SK-N-SH (cell line): ENCODE measurements at regions not wholly inside any gene's neighbourhood (a gene's known extent, or its start where the extent isn't known, plus 50 kb on each side); places are given as distances from the start of the nearest gene placed in this dataset.

Experiments used
- CTCF ChIA-PET: fragments of 300-600, 350-600 bp; formaldehyde crosslinking; extraction: SDS; loops from one replicate; lab custom pipeline; 2021; lab: Yijun Ruan, JAX
- POLR2A ChIA-PET: fragments of 350-600 bp; sonication (Branson Sonifier 250); formaldehyde crosslinking; extraction: SDS; loops from one replicate; lab custom pipeline; 2020; ENCODE audit warnings: antibody characterized with exemption, inconsistent platforms; lab: Yijun Ruan, JAX
- DNase-seq: peaks from one replicate; pipeline ENCODE4 v3.0.0; 2012
- H2AFZ ChIP-seq: fragments of 200-600 bp; sonication (generic); 2 replicates; pipeline ENCODE4 v1.8.1; 2016; ENCODE audit warnings: antibody characterized with exemption, mild to moderate bottlenecking, low read depth
- H3F3A ChIP-seq: fragments of 200-600 bp; sonication (generic); replicated peaks from 2 replicates; pipeline ENCODE3; 2016; ENCODE audit warnings: antibody characterized with exemption, mild to moderate bottlenecking; ENCODE audit not compliant: insufficient read depth
- H3K27ac ChIP-seq, 2 experiments: fragments of 200-500 bp in 1 of 2; fragments of 200-600 bp in 1 of 2; sonication (Bioruptor generic) in 1 of 2; sonication (generic), shearing (Covaris generic) in 1 of 2; 2 replicates each; pipeline versions ENCODE4 v1.5.1 to v1.6.1; 2014 to 2016; ENCODE audit warnings: low read depth in 2 of 2, inconsistent platforms in 1 of 2, low read length in 1 of 2, mild to moderate bottlenecking in 1 of 2, mixed read lengths in 1 of 2
- H3K27me3 ChIP-seq: fragments of 200-600 bp; sonication (generic), shearing (Covaris generic); 2 replicates; pipeline ENCODE4 v1.6.1; 2016; ENCODE audit warnings: mixed run types; ENCODE audit not compliant: insufficient read depth
- H3K36me3 ChIP-seq, 2 experiments: fragments of 200-500 bp in 1 of 2; fragments of 200-600 bp in 1 of 2; sonication (Bioruptor generic) in 1 of 2; sonication (generic) in 1 of 2; replicated peaks in 1 of 2; 2 replicates each; pipeline versions ENCODE3 to v1.5.1; 2014 to 2016; ENCODE audit warnings: low read length in 1 of 2, mild to moderate bottlenecking in 1 of 2; ENCODE audit not compliant: insufficient read depth in 2 of 2, control insufficient read depth in 1 of 2
- H3K4me1 ChIP-seq, 2 experiments: fragments of 200-500 bp in 1 of 2; fragments of 200-600 bp in 1 of 2; sonication (Bioruptor generic) in 1 of 2; sonication (generic), shearing (Covaris generic) in 1 of 2; 2 replicates each; pipeline versions ENCODE4 v1.5.1 to v1.6.1; 2014 to 2016; ENCODE audit warnings: low read depth in 1 of 2, low read length in 1 of 2, mixed run types in 1 of 2; ENCODE audit not compliant: insufficient read depth in 2 of 2, control insufficient read depth in 1 of 2
- H3K4me2 ChIP-seq: fragments of 200-600 bp; sonication (generic), shearing (Covaris generic); 2 replicates; pipeline ENCODE4 v1.6.1; 2017; ENCODE audit warnings: mixed run types
- H3K4me3 ChIP-seq, 2 experiments: fragments of 200-500 bp in 1 of 2; fragments of 200-600 bp in 1 of 2; sonication (Bioruptor generic) in 1 of 2; sonication (generic), shearing (Covaris generic) in 1 of 2; 2 replicates each; pipeline versions ENCODE4 v1.5.1 to v1.8.1; 2014 to 2016; ENCODE audit warnings: low read depth in 2 of 2, inconsistent platforms in 1 of 2, low read length in 1 of 2, mild to moderate bottlenecking in 1 of 2, mixed read lengths in 1 of 2, moderate library complexity in 1 of 2
- H3K79me2 ChIP-seq: fragments of 200-600 bp; sonication (generic); 2 replicates; pipeline ENCODE4 v1.8.1; 2017; ENCODE audit warnings: mild to moderate bottlenecking; ENCODE audit not compliant: insufficient read depth
- H3K9ac ChIP-seq: fragments of 200-600 bp; sonication (generic); 2 replicates; pipeline ENCODE4 v1.6.1; 2017; ENCODE audit warnings: mixed run types
- H3K9me2 ChIP-seq: fragments of 200-600 bp; sonication (generic); 2 replicates; pipeline ENCODE4 v1.6.1; 2017; ENCODE audit warnings: mixed run types
- H3K9me3 ChIP-seq: fragments of 200-600 bp; sonication (generic); 2 replicates; pipeline ENCODE4 v1.6.1; 2017; ENCODE audit warnings: mixed run types, mild to moderate bottlenecking, moderate library complexity
- H4K20me1 ChIP-seq: fragments of 200-600 bp; sonication (generic); 2 replicates; pipeline ENCODE4 v1.6.1; 2017; ENCODE audit warnings: mild to moderate bottlenecking, mixed run types; ENCODE audit not compliant: insufficient read depth
- EZH2phosphoT487 ChIP-seq: fragments of 200-600 bp; sonication (generic); IDR thresholded peaks from 2 replicates; pipeline ENCODE4 v1.6.1; 2017; ENCODE audit warnings: low read depth, mixed run types, mild to moderate bottlenecking, antibody characterized with exemption, moderate library complexity, borderline replicate concordance
- FOXJ3 ChIP-seq: sonication (generic); formaldehyde crosslinking; IDR thresholded peaks from 2 replicates; pipeline ENCODE4 v1.5.1; 2020; ENCODE audit warnings: mild to moderate bottlenecking, missing genetic modification reagents
- FOXM1 ChIP-seq: IDR thresholded peaks from 2 replicates; pipeline ENCODE4 v1.4.0; 2012; ENCODE audit warnings: low read depth, mild to moderate bottlenecking
- GABPA ChIP-seq: IDR thresholded peaks from 2 replicates; pipeline ENCODE4 v1.4.0; 2012; ENCODE audit warnings: low read depth, mild to moderate bottlenecking
- GATA2 ChIP-seq: sonication (generic); formaldehyde crosslinking; IDR thresholded peaks from 2 replicates; pipeline ENCODE4 v1.5.0; 2020; ENCODE audit warnings: mild to moderate bottlenecking, missing genetic modification reagents
- MEF2A ChIP-seq: IDR thresholded peaks from 2 replicates; pipeline ENCODE4 v1.4.0; 2012; ENCODE audit warnings: low read depth, borderline replicate concordance
- NFIC ChIP-seq: IDR thresholded peaks from 2 replicates; pipeline ENCODE4 v1.4.0; 2012; ENCODE audit warnings: borderline replicate concordance
- RAD21 ChIP-seq: IDR thresholded peaks from 2 replicates; pipeline ENCODE4 v1.6.1; 2012; ENCODE audit warnings: mild to moderate bottlenecking, low read length
- RCOR1 ChIP-seq: fragments of 150-350 bp; IDR thresholded peaks from 2 replicates; pipeline ENCODE4 v1.6.1; 2017; ENCODE audit warnings: antibody characterized with exemption, low read length
- RXRA ChIP-seq: IDR thresholded peaks from 2 replicates; pipeline ENCODE4 v1.4.0; 2012; ENCODE audit warnings: low read depth, mild to moderate bottlenecking, borderline replicate concordance
- SMC3 ChIP-seq: IDR thresholded peaks from 2 replicates; pipeline ENCODE4 v1.6.1; 2012; ENCODE audit warnings: low read depth, low read length, improper control_type of control experiment
- TAF1 ChIP-seq: IDR thresholded peaks from 2 replicates; pipeline ENCODE4 v1.6.1; 2012; ENCODE audit warnings: low read depth, mild to moderate bottlenecking, low read length, moderate library complexity, borderline replicate concordance
- TCF12 ChIP-seq: IDR thresholded peaks from 2 replicates; pipeline ENCODE4 v1.4.0; 2012
- TEAD4 ChIP-seq: IDR thresholded peaks from 2 replicates; pipeline ENCODE4 v1.4.0; 2012; ENCODE audit warnings: mild to moderate bottlenecking, borderline replicate concordance; ENCODE audit not compliant: insufficient read depth
- YY1 ChIP-seq: IDR thresholded peaks from 2 replicates; pipeline ENCODE4 v1.4.0; 2012; ENCODE audit warnings: low read depth, mild to moderate bottlenecking
- WGBS: methylation state at CpG from one replicate; pipeline ENCODE4 v1.1.6; 2017; ENCODE audit warnings: low lambda C conversion rate; 5-methylcytosine and 5-hydroxymethylcytosine counted together
- TF ChIP-seq, protein P1 (sequence below): IDR thresholded peaks from 2 replicates; pipeline ENCODE4 v1.4.0; 2012; ENCODE audit warnings: low read depth, borderline replicate concordance
- TF ChIP-seq, protein P2 (sequence below): IDR thresholded peaks from 2 replicates; pipeline ENCODE4 v1.4.0; 2012; ENCODE audit warnings: low read depth
- TF ChIP-seq, protein P3 (sequence below): IDR thresholded peaks from 2 replicates; pipeline ENCODE4; 2012
- TF ChIP-seq, protein P4 (sequence below): IDR thresholded peaks from 2 replicates; pipeline ENCODE4 v1.4.0; 2012; ENCODE audit warnings: low read depth, borderline replicate concordance

DNA sequence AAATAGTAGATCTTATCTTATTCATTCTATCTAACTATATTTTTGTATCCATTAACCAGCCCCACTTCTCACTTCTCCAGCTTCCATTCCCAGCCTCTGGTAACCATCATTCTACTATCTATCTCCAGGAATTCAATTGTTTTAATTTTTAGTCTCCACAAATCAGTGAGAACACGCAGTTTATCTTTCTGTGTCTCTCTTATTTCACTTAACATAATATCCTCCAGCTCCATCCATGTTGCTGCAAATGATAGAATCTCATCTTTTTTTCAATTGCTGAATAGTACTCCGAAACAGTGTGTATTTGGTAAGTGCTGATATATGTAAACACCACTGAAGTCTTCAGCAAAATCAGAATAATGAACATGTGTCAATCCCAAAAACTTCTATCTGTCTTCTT lies 587.2 kb upstream of the ATP2B1 start:
- POLR2A ChIA-PET: no interaction called here
- Histone ChIP-seq H3K79me2 (no peaks in the 10 kb centered on the region), H3K4me1 (peaks cover 4 to 5% of the 10 kb centered on the region in 2 experiments; a peak in 2 of 4 replicates), H3K27ac (no peak overlapping the region), H3K9me2 (no peaks in the 10 kb centered on the region), H3K4me2 (no peak overlapping the region), H2AFZ (no peak overlapping the region), H3K27me3 (no peaks in the 10 kb centered on the region), H3K9me3 (no peaks in the 10 kb centered on the region), H4K20me1 (no peaks in the 10 kb centered on the region), H3K4me3 (no peak overlapping the region), H3F3A (no peaks in the 10 kb centered on the region), H3K9ac (no peak overlapping the region), H3K36me3 (no peaks in the 10 kb centered on the region)
- DNase-seq: no peak
- 48% methylated on average over 2 of the region's 2 CpGs for WGBS
- CTCF ChIA-PET: no interaction called here
- TF ChIP-seq TEAD4: no peak
- TF ChIP-seq, protein P1, sequence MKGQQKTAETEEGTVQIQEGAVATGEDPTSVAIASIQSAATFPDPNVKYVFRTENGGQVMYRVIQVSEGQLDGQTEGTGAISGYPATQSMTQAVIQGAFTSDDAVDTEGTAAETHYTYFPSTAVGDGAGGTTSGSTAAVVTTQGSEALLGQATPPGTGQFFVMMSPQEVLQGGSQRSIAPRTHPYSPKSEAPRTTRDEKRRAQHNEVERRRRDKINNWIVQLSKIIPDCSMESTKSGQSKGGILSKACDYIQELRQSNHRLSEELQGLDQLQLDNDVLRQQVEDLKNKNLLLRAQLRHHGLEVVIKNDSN: no peak
- no peak for TF ChIP-seq NFIC
- TF ChIP-seq, protein P2, sequence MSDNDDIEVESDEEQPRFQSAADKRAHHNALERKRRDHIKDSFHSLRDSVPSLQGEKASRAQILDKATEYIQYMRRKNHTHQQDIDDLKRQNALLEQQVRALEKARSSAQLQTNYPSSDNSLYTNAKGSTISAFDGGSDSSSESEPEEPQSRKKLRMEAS: no peak
- TF ChIP-seq FOXM1: no peak
- no peak for TF ChIP-seq GATA2 (CRISPR knock-in tag)
- no peak for TF ChIP-seq EZH2phosphoT487
- TF ChIP-seq MEF2A: no peak
- no peak for TF ChIP-seq GABPA
- no peak for TF ChIP-seq SMC3
- TF ChIP-seq, protein P3, sequence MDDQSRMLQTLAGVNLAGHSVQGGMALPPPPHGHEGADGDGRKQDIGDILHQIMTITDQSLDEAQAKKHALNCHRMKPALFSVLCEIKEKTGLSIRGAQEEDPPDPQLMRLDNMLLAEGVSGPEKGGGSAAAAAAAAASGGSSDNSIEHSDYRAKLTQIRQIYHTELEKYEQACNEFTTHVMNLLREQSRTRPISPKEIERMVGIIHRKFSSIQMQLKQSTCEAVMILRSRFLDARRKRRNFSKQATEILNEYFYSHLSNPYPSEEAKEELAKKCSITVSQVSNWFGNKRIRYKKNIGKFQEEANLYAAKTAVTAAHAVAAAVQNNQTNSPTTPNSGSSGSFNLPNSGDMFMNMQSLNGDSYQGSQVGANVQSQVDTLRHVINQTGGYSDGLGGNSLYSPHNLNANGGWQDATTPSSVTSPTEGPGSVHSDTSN: no peak
- TF ChIP-seq FOXJ3 (CRISPR knock-in tag): no peak
- TF ChIP-seq, protein P4, sequence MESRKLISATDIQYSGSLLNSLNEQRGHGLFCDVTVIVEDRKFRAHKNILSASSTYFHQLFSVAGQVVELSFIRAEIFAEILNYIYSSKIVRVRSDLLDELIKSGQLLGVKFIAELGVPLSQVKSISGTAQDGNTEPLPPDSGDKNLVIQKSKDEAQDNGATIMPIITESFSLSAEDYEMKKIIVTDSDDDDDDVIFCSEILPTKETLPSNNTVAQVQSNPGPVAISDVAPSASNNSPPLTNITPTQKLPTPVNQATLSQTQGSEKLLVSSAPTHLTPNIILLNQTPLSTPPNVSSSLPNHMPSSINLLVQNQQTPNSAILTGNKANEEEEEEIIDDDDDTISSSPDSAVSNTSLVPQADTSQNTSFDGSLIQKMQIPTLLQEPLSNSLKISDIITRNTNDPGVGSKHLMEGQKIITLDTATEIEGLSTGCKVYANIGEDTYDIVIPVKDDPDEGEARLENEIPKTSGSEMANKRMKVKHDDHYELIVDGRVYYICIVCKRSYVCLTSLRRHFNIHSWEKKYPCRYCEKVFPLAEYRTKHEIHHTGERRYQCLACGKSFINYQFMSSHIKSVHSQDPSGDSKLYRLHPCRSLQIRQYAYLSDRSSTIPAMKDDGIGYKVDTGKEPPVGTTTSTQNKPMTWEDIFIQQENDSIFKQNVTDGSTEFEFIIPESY: no peak
- no peak for TF ChIP-seq RXRA
- no peak for TF ChIP-seq RAD21
- no peak for TF ChIP-seq TAF1
- TF ChIP-seq TCF12: no peak
- no peak for TF ChIP-seq RCOR1
- no peak for TF ChIP-seq YY1
